GM11168 (cell line): ENCODE measurements at regions not wholly inside any gene's neighbourhood (a gene's known extent, or its start where the extent isn't known, plus 50 kb on each side); places are given as distances from the start of the nearest gene placed in this dataset.
"Not testable (repeated sequence)": the region's sequence is repeated elsewhere in the genome, so short reads cannot be mapped to it uniquely, and the experiment has no call there.

ENCODE experiments used
- in situ Hi-C: fragments of 300-500 bp; cut with MboI; formaldehyde crosslinking; loops from one replicate; pipeline ENCODE4 v1.12.0; 2022; ENCODE audit warnings: low sequenced_read_pairs; ENCODE audit not compliant: unreplicated experiment

DNA sequence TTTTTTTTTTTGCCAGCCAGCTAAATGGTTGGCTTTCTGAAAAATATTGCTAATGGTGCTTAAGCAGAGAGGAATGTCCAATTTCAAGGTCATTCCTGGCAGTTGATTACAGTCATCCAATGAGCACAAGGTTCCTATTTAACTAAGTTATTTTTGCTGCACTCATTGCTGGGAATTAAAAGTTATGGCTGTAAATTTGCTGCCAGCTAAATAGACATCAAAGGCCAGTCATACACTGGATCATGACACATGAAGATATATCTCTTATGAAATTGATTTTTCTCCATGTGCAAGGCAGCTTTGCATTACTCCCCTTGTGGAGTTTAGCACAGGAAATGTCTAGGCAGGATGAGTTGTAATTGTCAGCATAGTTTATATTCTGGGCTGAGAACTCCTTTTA is 1898.4 kb upstream of the CELF4 start:
- in situ Hi-C loops = no loop called here

DNA sequence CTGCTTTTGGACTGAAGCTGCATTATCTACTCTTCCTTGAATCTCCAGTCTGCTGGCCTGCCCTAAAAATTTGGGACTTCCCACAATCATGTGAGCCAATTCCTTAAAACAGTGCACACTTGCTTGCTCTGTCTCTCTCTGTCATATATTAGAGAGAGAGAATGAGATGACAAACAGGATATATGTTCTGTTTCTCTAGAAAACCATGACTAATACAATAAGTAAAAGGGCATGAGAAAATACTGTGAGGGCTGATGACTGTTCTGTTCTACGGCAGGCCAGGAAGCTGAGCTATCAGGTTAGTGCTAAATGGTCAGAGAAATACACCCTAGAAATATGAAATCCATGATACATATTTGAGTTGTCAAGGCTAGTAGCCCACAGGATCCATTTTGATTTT is 1896.8 kb upstream of the CELF4 start:
- in situ Hi-C loops = no loop called here

DNA sequence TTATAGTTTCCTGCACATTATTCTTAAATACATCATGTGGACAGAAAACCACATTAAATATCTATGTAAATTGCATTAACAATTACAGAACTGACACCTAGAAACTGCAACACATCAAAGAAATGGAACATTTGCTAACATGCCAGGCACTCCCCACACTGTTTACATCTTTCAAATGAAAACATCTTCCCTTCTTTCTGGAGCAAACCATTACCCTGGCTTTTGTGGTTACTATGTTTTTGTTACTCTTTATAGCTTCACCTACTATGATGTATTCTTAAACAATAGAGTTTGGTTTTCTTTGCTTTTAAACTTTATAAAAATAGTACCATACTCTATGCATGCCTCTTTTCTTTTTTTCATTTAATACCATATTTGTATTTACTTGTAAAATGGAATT is 1894.5 kb upstream of the CELF4 start:
- in situ Hi-C loops = no loop called here

DNA sequence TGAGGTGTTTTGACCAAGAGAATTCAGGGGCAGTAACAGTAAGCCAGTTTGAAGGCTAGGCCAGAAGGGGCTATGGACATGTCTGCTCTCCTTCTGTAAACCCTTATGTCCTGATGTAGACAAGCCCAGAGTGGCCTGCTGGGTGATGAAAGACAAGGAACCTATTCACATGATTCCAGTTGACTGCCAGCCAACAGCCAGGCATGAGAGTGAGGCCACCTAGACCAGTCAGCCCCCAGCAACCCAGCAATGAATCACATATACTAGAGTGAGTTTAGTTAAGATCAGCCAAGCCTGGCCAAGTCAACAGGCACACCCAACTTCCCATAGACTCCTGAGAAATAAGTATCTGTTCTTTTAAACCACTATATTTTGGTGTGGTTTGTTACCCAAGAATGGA is 1889.7 kb upstream of the CELF4 start:
- in situ Hi-C loops = no loop called here

DNA sequence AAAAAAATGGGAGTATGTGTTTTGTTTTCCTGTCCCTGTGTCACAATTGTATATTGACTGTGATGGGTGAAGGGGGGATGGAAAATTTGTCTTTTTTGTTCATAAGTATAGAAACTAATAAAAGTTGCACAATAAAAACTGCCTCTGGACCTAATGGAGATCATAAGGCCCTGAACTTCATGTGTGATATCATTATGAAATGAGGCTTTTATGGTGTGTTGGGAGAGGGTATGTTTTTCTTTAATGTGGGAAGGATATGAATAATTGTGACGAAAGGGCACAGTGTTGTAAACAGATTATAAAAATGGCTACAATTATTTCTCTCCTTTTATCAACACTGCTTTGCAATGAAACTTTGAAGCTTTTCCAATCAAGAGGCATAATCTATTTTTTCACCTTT is 1889.3 kb upstream of the CELF4 start:
- in situ Hi-C loops = no loop called here

DNA sequence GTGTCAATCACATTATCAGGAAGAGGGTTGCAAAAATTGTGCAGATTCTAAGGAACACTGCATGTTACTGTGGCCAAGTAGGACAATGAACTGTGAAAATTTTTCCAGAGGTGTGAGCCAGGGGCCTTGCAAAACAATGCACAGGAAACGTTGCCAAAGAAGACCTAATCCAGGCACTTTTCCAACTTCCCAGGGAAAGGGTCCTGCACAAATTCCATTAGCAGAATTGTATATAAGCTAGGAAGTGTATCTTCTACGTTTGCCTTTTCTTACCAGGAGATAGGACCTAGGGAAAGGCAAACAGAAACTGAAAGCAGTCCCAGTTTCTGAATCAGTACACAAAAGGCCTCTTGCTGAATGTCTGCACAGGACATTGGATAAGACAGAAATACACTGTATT is 1888.3 kb upstream of the CELF4 start:
- in situ Hi-C loops = no loop called here

DNA sequence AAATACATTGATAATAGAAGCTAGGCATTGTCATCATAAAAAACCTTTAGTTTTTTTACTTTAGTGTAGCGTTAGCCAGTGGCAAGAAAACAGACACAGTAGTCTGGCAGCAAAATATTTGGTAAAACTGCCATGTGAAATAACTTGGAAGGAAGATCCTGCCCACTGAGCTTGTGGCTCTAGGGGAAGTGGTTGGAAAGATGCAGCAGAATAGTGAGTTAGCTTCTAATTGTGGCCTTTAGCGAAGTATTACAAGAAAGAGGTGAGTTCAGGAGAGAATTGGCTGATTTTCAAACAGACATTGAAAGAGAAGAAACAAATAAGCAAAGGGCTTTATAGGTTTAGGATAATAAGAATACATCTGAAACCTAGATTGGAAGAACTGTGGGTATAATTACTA is 1887.8 kb upstream of the CELF4 start:
- in situ Hi-C loops = no loop called here

DNA sequence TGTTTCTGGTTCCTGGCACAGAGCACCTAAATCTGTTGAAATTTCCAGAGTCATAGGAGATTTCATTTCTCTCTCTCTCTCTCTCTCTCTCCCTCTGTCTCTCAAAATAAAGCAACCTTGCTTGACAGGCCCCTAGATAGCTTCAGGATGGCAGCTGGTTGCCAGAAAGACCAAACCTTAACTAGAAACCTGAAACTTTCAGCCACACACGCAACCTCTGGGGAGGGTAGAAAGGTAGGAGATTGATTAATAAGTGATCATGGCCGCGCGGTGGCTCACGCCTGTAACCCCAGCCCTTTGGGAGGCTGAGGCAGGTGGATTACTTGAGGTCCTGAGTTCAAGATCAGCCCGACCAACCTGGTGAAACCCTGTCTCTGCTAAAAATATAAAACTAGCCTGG is 1885.4 kb upstream of the CELF4 start:
- in situ Hi-C loops = no loop called here

DNA sequence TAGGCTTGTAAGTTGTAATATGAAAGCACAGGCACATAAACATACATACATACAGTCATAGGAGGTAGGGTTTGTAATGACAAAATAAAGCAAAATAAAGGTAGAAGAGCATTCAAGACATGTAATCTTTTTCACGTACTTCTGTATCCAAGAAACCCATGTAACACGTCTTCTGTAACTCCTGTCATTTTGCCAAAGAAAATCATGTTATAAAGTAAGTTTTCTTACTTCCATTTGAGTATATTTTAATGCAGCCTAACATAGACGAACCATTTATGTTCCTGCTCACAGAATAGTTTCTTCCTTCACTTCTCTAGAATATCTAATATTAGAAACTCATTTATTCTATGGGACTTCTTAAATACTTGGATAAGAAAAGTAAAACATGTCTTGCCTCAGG is 1884.0 kb upstream of the CELF4 start:
- in situ Hi-C loops = no loop called here

DNA sequence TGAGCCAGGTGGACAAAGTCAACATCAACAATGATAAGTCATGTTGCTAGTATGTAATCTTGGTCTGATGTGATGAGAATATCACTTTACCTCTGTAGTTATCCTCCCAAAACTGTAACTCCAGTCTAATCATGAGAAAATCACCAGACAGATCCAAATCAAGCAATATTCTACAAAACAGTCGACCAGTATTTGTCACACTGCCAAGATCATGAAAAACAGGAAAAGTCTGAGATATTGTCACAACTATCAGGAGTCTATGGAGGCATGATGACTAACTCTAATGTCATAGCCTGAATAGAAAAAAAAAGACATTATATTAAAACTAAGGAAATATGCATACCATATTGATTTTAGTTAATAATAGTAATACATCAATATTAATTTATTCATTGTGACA is 1883.3 kb upstream of the CELF4 start:
- in situ Hi-C loops = no loop called here

DNA sequence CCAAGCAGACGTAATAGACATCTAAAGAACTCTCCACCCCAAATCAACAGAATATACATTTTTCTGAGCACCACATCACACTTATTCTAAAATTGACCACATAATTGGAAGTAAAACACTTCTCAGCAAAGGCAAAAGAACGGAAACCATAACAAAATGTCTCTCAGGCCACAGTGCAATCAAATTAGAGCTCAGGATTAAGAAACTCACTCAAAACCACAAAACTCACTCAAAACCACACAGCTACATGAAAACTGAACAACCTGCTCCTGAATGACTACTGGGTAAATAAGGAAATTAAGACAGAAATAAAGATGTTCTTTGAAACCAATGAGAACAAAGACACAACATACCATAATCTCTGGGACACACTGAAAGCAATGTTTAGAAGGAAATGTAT is 1879.4 kb upstream of the CELF4 start:
- in situ Hi-C loops = not testable (repeated sequence)

DNA sequence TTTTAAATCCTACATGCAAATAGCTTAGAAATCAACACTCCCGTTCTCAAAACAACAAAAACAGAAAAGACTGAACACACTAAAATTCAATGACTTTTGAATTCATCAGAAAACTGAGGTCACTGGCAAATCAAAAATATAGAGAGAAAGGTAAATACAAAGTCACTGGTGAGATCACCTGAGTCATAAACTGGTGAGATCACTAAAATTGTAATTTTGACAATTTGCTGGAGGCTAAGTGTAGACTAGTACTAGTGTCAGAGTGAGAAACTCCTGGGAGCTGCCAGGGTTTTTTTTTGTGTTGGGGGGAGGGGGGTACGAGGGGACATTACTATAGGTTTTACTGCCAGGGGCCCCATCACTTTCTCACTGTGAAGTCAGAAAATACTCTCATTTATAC is 1876.0 kb upstream of the CELF4 start:
- in situ Hi-C loops = no loop called here

DNA sequence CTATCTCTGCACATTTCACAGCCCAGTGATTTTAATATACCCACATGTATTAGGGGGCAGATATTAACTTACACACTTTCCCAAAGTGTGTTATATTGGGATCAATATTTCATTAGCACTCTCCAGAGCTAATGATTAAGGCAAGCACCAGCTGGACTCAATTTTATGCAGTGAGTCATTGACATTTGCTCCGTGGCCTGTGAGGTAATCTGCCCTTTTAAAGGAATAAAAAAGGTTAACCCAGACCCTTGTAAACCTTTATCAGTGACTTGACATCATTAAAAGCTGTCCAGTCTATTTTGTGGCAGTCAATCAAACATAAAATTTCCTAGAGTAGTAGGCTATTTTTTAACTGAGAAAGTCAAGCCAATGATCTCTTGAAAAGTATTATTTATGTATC is 1870.4 kb upstream of the CELF4 start:
- in situ Hi-C loops = no loop called here

DNA sequence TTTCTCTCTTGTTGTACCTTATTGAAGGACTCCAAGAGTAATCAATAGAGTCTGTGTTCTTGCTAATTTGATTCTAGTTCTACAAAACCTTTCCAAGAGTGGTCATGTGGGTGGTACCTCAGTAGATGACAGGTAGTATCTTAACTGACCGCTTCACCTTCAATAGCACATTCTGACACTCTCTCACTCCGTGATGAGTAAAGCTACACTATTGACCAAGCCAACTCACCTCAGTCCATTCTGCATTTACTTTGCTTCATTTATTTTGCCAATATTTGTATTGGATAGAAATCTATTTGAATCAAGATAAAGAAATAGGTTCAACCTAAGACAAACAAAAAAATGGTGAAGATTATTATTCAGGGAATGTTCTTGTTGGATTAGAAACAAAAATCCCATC is 1869.6 kb upstream of the CELF4 start:
- in situ Hi-C loops = no loop called here

DNA sequence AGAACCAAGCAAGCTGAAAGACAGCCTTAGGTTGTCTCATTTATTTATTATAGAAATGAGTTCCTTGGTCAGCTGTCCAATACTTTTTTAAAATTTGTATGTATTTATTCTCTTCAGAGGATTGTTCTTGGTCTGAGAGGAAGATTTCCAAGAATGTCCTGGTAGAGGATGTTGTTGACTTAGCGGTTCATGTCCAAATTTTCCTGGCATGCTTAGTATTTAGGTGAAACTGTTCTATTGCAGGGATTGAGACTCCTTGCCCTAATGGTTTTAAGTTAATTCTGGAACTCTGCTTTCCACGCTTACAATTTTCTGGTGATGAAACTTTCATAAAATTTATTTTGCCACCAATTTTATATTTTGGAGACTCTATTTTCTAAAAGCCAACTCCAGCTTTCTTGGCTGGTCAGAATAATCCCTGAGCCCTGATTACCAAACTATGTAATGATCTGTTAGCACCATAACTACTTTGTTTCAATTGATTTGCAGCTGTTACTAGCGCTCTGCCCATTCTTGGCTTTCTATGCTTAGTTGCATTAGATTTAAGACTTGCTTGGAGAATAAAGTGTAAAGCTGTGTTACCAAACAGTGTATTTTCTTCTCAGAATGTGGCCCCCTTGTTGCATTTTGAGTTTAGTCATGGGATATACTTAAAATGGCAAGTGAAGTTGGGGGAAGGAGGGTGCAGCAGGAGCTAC is 1868.8 kb upstream of the CELF4 start:
- in situ Hi-C loops = no loop called here

DNA sequence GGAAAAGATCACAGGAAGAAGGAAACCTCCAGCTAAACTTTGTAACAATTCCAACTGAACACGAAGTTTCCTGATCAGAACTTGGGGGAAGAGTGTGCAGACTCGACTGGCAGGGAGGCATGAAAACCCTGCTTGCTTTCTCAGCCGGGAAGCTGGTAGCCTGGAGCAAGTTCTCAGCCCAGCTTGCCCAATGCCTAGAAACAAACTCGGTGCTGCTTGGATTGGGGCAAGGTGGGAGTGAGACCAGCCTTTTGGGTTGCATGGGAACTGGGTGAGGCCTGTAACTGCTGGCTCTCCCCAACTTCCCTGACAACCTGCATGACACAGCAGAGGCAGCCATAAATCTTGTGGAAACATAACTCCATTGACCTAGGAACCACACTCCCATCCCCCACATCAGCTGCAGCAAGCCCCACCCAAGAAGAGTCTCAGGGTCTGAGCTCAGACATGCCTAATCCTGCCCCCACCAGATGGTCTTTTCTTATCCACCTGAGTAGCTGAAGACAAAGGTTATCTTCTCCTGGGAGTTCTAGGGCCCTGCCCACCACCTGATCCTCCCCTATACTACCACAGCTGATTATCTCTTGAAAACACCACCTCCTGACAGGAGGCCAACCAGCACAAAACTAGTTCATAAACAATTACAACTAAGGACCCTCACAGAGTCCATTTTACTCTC is 1859.7 kb upstream of the CELF4 start:
- in situ Hi-C loops = no loop called here

DNA sequence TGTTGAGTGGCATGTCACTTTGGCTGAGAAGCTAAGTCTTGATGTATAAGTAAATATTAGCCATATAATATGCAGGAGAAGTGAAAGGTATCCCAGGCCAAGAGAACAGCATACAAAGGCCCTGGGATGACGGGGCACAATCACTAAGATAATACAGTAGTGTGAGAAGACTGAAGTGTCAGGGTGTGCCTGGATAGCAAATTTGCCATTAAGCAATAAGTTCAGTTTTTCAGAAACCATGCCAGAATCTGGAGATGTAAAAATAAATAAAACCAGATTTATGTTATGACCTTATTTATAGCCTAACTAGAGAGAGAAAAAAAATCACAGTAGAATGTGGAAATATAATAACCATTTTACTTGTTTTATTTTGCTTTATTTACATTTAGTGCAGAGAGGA is 1858.7 kb upstream of the CELF4 start:
- in situ Hi-C loops = no loop called here

DNA sequence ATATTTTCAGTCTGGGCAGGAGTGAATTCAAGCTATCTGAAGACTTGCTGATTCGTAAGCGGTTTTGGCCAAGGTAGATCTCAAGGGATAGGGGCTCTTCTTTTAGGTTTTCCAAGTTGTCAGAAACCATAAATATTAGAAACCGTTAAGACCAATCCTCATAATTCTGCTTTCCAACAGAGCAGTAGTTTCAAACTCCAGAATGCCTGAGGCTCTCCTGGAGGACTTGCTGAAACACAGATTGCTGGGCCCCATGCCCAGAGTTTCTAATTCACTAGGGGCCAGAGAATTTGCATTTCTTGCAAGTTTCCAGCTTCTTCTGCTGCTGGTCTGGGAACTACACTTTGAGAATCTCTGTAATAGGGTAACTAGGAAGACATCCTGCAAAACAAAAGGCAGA is 1855.7 kb upstream of the CELF4 start:
- in situ Hi-C loops = no loop called here

DNA sequence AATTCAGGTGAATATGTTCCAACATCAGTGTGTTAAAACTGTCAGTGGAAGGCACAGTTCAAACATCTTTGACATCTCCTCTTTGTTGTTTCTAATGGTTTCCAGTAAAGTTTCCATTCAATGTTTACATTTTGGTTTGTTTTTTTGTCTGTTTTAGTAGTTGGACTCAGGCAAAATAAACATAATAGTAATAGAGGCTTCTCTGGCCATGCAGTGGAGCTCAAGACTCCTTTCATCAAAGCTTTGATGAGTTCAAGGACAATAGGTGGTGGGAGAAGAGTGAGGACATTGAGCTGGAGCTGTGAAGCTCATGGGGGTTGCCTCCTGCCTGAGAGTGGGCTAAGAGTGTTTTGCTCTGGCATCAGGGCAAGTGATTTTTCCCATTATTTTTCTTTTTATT is 1853.7 kb upstream of the CELF4 start:
- in situ Hi-C loops = no loop called here

DNA sequence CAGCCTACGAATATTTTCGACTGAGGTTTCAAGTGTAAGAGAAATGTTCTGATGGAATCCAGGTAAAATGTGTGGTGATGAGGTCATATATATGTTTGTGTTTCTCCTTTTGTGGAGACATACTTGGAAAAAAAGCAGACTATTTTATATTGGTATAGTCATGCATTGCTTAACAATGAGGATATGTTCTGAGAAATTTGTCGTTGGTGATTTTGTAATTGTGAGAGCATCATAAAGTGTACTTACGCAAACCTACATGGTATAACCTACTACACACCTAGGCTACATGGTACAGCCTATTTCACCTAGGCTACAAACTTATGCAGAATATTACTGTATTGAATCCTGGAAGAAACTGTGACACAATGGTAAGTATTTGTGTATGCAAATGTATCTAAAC is 1849.9 kb upstream of the CELF4 start:
- in situ Hi-C loops = no loop called here

DNA sequence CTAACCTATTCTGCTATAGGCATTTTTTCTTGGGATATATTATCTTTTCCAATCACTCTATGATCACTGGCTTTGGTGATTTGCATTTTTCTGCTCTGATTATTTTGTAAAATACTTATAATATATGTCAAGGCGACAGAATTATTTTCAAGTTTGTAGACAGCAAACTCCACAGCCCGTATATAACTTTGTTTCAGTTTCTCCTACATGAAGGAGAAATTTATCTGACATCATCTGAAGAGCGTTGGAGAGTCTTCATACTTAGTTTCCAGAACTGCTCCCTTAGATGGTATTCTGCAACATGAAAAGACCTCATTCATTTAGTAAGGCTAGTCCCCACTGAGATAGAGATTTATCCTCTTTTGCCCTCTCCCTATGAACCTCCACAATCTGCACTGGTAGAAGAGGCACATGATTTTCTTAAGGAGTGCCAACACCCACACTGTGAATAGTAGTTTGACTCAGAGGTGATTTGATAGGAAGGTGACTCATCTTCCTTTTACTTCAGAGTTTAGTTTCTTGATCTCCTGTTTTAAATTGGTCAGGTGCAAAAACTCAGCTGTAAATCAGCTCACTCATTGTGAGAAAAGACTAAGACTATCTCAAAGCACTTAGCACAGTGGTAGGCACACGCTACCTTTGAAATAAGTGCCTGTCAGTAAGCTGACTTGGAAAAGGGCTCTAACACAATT is 1848.6 kb upstream of the CELF4 start:
- in situ Hi-C loops = no loop called here

DNA sequence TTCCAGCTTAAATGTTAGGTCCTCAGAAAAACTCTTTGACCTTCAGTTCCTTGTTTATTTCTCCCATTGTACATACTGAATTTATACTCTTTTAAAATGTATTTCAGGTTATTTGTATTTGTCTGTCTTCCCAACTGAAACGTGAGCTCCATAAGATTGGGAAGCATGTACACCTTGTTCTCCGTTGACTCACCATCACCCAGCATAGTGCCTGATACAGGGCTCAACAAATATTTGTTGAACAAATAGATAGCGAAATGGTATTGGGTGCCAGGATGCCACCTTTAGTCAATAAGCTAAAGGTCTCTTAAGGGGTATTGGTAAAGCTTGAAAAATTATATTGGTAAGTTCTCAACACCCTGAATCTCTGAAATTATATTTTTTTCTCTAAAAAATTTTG is 1841.3 kb upstream of the CELF4 start:
- in situ Hi-C loops = no loop called here
